SH-SY5Y (cell line): ENCODE measurements at regions not wholly inside any gene's neighbourhood (a gene's known extent, or its start where the extent isn't known, plus 50 kb on each side); places are given as distances from the start of the nearest gene placed in this dataset.

ENCODE experiments used
- GATA2 ChIP-seq: IDR thresholded peaks from 2 replicates; pipeline ENCODE4 v1.6.1; 2011; ENCODE audit warnings: mild to moderate bottlenecking, low read depth, low read length
- GATA3 ChIP-seq: IDR thresholded peaks from 2 replicates; pipeline ENCODE4 v1.6.1; 2011; ENCODE audit warnings: low read depth, mild to moderate bottlenecking, low read length, moderate library complexity

DNA sequence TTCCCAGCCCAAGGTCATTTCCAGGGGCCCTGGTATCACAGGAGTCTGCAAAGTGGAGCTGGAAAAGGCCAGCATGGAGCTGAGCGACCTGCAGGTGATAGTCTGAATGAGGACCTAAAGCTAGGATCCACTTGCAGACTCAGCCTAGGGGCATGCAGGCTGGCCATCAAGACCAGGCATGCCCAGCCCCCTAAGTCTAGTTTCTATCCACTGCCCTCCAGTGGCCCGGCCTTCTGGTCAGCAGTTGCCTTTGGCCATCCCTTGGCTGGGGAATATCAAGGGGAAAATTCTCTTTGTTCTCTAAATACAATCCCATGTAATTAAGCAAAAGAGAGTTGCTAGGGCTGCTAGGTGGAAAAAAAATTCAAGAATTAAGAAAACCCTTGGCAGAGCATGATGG, 96.3 kb upstream of the LHX5 start:
- TF ChIP-seq GATA2, result no peak
- no peak for TF ChIP-seq GATA3
